ENCODE measurements at regions not wholly inside any gene's neighbourhood (a gene's known extent, or its start where the extent isn't known, plus 50 kb on each side); places are given as distances from the start of the nearest gene placed in this dataset.

DNA sequence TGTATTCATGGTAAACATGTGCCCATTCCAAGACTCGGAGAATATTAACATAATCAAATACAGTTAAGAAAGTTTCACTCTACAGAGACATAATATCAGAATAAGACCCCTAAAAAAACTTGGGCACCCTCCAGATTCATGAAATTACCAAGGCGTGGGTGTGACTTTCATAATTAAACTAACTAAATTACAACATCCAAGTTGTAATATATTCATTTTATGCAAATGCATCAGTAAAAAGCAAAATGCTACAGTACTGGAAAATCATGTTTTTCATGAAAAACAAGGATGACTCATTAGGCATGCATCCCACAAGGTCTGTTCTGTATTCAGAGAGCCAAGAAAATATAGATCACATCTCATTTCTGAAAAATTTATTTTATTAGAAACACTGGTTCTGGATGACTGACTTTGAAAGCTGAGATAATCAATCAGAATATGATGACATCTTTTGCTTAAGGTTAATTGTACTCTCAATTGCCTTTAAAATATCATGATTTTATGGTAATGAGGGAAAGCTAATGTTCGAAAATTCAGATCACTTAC, 248.8 kb upstream of the SMIM30 start:
- Mint-ChIP-seq H3K36me3 (ENCODE audit: insufficient read depth, unreplicated experiment) (no peaks in the 10 kb centered on the region), H3K4me1 (ENCODE audit: insufficient read depth, unreplicated experiment) (no peaks in the 10 kb centered on the region), H3K27me3 (ENCODE audit: insufficient read depth, unreplicated experiment) (no peaks in the 10 kb centered on the region), H3K9me3 (ENCODE audit: unreplicated experiment) (no peaks in the 10 kb centered on the region), H3K4me3 (ENCODE audit: unreplicated experiment) (no peak overlapping the region), H3K27ac (ENCODE audit: low read depth, unreplicated experiment) (no peak overlapping the region)
- ChIA-PET CTCF (no interaction called here), POLR2A (no interaction called here)
- intact Hi-C loops (cut with micrococcal nuclease), result no loop called here
- TF ChIP-seq, protein P1, sequence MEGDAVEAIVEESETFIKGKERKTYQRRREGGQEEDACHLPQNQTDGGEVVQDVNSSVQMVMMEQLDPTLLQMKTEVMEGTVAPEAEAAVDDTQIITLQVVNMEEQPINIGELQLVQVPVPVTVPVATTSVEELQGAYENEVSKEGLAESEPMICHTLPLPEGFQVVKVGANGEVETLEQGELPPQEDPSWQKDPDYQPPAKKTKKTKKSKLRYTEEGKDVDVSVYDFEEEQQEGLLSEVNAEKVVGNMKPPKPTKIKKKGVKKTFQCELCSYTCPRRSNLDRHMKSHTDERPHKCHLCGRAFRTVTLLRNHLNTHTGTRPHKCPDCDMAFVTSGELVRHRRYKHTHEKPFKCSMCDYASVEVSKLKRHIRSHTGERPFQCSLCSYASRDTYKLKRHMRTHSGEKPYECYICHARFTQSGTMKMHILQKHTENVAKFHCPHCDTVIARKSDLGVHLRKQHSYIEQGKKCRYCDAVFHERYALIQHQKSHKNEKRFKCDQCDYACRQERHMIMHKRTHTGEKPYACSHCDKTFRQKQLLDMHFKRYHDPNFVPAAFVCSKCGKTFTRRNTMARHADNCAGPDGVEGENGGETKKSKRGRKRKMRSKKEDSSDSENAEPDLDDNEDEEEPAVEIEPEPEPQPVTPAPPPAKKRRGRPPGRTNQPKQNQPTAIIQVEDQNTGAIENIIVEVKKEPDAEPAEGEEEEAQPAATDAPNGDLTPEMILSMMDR (IDR thresholded peaks at IDR 0.05; ENCODE audit: unreplicated experiment), result no peak
- BruUV-seq (replicated peaks), result no TSS peak
- no peak for DNase-seq (ENCODE audit: unreplicated experiment)

- ChIA-PET POLR2A (no interaction called here), CTCF (no interaction called here)
- no peaks in the 10 kb centered on the region for H3K9me3 Mint-ChIP-seq (ENCODE audit: unreplicated experiment)
- H3K27me3 Mint-ChIP-seq (ENCODE audit: insufficient read depth, unreplicated experiment), result no peaks in the 10 kb centered on the region
- intact Hi-C loops (cut with micrococcal nuclease), result no loop called here
- no peak for DNase-seq (ENCODE audit: unreplicated experiment)
- TF ChIP-seq, protein P1 (IDR thresholded peaks at IDR 0.05; ENCODE audit: unreplicated experiment), result no peak
- H3K4me3 Mint-ChIP-seq (ENCODE audit: unreplicated experiment), result no peak overlapping the region
- H3K4me1 Mint-ChIP-seq (ENCODE audit: insufficient read depth, unreplicated experiment), result no peaks in the 10 kb centered on the region
- no peaks in the 10 kb centered on the region for H3K36me3 Mint-ChIP-seq (ENCODE audit: insufficient read depth, unreplicated experiment)
- BruUV-seq (replicated peaks), result no TSS peak
- no peak overlapping the region for H3K27ac Mint-ChIP-seq (ENCODE audit: low read depth, unreplicated experiment)
Measured at GRCh38 chr7:113366122-113366521, 247.8 kb upstream of the SMIM30 start.

DNA sequence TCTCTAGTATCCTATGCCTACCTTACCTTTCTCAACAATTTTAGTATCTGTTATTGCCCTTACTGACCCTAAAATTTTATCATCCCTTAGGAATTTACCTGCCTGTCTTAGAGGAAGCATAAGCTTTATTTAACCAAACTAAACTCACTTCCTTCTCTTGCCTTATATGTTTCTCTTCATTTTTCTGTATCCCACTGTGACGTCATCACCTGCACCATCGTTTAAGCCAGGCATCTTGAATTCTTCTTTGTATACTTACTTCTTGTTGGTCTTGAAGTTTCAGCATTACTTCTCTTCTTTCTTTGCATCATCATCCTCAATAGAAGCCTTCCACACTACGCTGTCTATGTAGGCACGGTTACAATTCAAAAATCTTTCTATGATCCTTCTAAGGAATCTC, 231.0 kb upstream of the SMIM30 start:
- no peaks in the 10 kb centered on the region for H3K9me3 Mint-ChIP-seq (ENCODE audit: unreplicated experiment)
- ChIA-PET CTCF (no interaction called here), POLR2A (no interaction called here)
- no peaks in the 10 kb centered on the region for H3K27me3 Mint-ChIP-seq (ENCODE audit: insufficient read depth, unreplicated experiment)
- H3K4me3 Mint-ChIP-seq (ENCODE audit: unreplicated experiment), result no peak overlapping the region
- no peaks in the 10 kb centered on the region for H3K36me3 Mint-ChIP-seq (ENCODE audit: insufficient read depth, unreplicated experiment)
- TF ChIP-seq, protein P1 (IDR thresholded peaks at IDR 0.05; ENCODE audit: unreplicated experiment), result no peak
- H3K4me1 Mint-ChIP-seq (ENCODE audit: insufficient read depth, unreplicated experiment), result no peaks in the 10 kb centered on the region
- no TSS peak for BruUV-seq (replicated peaks)
- DNase-seq (ENCODE audit: unreplicated experiment), result no peak
- no peak overlapping the region for H3K27ac Mint-ChIP-seq (ENCODE audit: low read depth, unreplicated experiment)
- intact Hi-C loops (cut with micrococcal nuclease), result no loop called here

- Mint-ChIP-seq H3K27me3 (ENCODE audit: insufficient read depth, unreplicated experiment) (no peaks in the 10 kb centered on the region), H3K27ac (ENCODE audit: low read depth, unreplicated experiment) (no peak overlapping the region), H3K4me3 (ENCODE audit: unreplicated experiment) (no peak overlapping the region), H3K4me1 (ENCODE audit: insufficient read depth, unreplicated experiment) (no peaks in the 10 kb centered on the region), H3K36me3 (ENCODE audit: insufficient read depth, unreplicated experiment) (no peaks in the 10 kb centered on the region), H3K9me3 (ENCODE audit: unreplicated experiment) (no peaks in the 10 kb centered on the region)
- POLR2A ChIA-PET, result no interaction called here
- CTCF ChIA-PET, result no interaction called here
- intact Hi-C loops (cut with micrococcal nuclease), result no loop called here
- BruUV-seq (replicated peaks), result no TSS peak
- no peak for DNase-seq (ENCODE audit: unreplicated experiment)
- TF ChIP-seq, protein P1 (IDR thresholded peaks at IDR 0.05; ENCODE audit: unreplicated experiment), result no peak
Measured at GRCh38 chr7:113339661-113340060, 221.3 kb upstream of the SMIM30 start.
